Bronchial epithelial cell (primary cell): ENCODE measurements at regions not wholly inside any gene's neighbourhood (a gene's known extent, or its start where the extent isn't known, plus 50 kb on each side); places are given as distances from the start of the nearest gene placed in this dataset.

ENCODE experiments used
- DNase-seq: peaks from one replicate; pipeline ENCODE4 v3.0.0-alpha.2; 2010; ENCODE audit warnings: low read depth
- FAIRE-seq: peaks from 2 replicates; lab custom pipeline; 2011; peaks lifted over from hg19 to GRCh38; lab: Jason Lieb, UNC
- H3K27me3 ChIP-seq: 2 replicates; pipeline ENCODE4 v1.5.1; 2011; ENCODE audit warnings: low read length; ENCODE audit not compliant: control insufficient read depth, insufficient read depth
- H3K36me3 ChIP-seq: 2 replicates; pipeline ENCODE4 v1.5.1; 2011; ENCODE audit warnings: low read length; ENCODE audit not compliant: control insufficient read depth, insufficient read depth
- H3K4me3 ChIP-seq: 2 replicates; pipeline ENCODE4 v1.5.1; 2011; ENCODE audit warnings: mild to moderate bottlenecking, low read depth, low read length, control low read depth
- CTCF ChIP-seq: IDR thresholded peaks from 2 replicates; pipeline ENCODE4 v1.5.1; 2011; ENCODE audit warnings: mild to moderate bottlenecking, moderate library complexity, low read length, control low read depth, inconsistent platforms; ENCODE audit not compliant: insufficient read depth, severe bottlenecking

GRCh38 chr16:86041807-86042206 is 142.8 kb downstream of the IRF8 start:
- DNase-seq (no peak), FAIRE-seq (no peak)
- no peak overlapping the region for H3K4me3 ChIP-seq
- no peaks in the 10 kb centered on the region for H3K27me3 ChIP-seq
- H3K36me3 ChIP-seq, result no peaks in the 10 kb centered on the region
- no peak for TF ChIP-seq CTCF

- TF ChIP-seq CTCF, result no peak
- DNase-seq (no peak), FAIRE-seq (no peak)
- H3K4me3 ChIP-seq, result no peak overlapping the region
- no peaks in the 10 kb centered on the region for H3K36me3 ChIP-seq
- H3K27me3 ChIP-seq, result no peaks in the 10 kb centered on the region
Measured at GRCh38 chr16:86042393-86042792, 143.4 kb downstream of the IRF8 start.

- no peak for FAIRE-seq
Measured at GRCh38 chr16:86042996-86043725, 144.2 kb downstream of the IRF8 start.

GRCh38 chr16:86044241-86044671 is 145.3 kb downstream of the IRF8 start:
- no peak for DNase-seq
- Histone ChIP-seq H3K36me3 (no peaks in the 10 kb centered on the region), H3K27me3 (no peaks in the 10 kb centered on the region), H3K4me3 (no peak overlapping the region)
- FAIRE-seq, result no peak
- TF ChIP-seq CTCF, result peak; percentile 22

More at GRCh38 chr16:86042996-86043725, 144.2 kb downstream of the IRF8 start:
- TF ChIP-seq CTCF, result no peak
- DNase-seq, result no peak
- no peaks in the 10 kb centered on the region for H3K27me3 ChIP-seq
- H3K36me3 ChIP-seq, result no peaks in the 10 kb centered on the region
- no peak overlapping the region for H3K4me3 ChIP-seq

GRCh38 chr16:86044881-86045590 is 146.1 kb downstream of the IRF8 start:
- Histone ChIP-seq H3K36me3 (no peaks in the 10 kb centered on the region), H3K4me3 (no peak overlapping the region), H3K27me3 (no peaks in the 10 kb centered on the region)
- DNase-seq (no peak), FAIRE-seq (no peak)
- TF ChIP-seq CTCF, result no peak

GRCh38 chr16:86045591-86045971 is 146.6 kb downstream of the IRF8 start:
- Histone ChIP-seq H3K36me3 (no peaks in the 10 kb centered on the region), H3K27me3 (no peaks in the 10 kb centered on the region), H3K4me3 (no peak overlapping the region)
- TF ChIP-seq CTCF, result no peak
- no peak for FAIRE-seq
- DNase-seq, result no peak
